H1 (cell line): ENCODE measurements at regions not wholly inside any gene's neighbourhood (a gene's known extent, or its start where the extent isn't known, plus 50 kb on each side); places are given as distances from the start of the nearest gene placed in this dataset.

Experiments
- CBX8 ChIP-seq: fragments of 300-800, 300-1000 bp; sonication (generic); IDR thresholded peaks from 2 replicates; pipeline ENCODE4 v1.7.1; 2016; ENCODE audit warnings: low read depth, low read length, borderline replicate concordance
- NANOG ChIP-seq: IDR thresholded peaks from 2 replicates; pipeline ENCODE4 v1.6.1; 2011; ENCODE audit warnings: low read length, low read depth, mild to moderate bottlenecking, inconsistent platforms; ENCODE audit not compliant: insufficient read depth, poor library complexity, severe bottlenecking
- PHF8 ChIP-seq: fragments of 200-600 bp; sonication (generic); conservative IDR thresholded peaks from 2 replicates; pipeline ENCODE4 v1.7.1; 2012; ENCODE audit warnings: low read depth, mild to moderate bottlenecking, inconsistent platforms, low read length, moderate library complexity
- RFX5 ChIP-seq: IDR thresholded peaks from 2 replicates; pipeline ENCODE4 v1.6.1; 2011; ENCODE audit warnings: low read depth, low read length, improper control_type of control experiment, borderline replicate concordance
- TF ChIP-seq, protein P1 (sequence below), 3 experiments: IDR thresholded peaks; 1 replicate in 2 of 3; 2 replicates in 1 of 3; pipeline versions ENCODE4 v1.5.1 to v1.6.1; 2011; ENCODE audit warnings: low read length in 3 of 3, mild to moderate bottlenecking in 3 of 3, inconsistent platforms in 2 of 3, low read depth in 1 of 3, moderate library complexity in 1 of 3; ENCODE audit not compliant: insufficient read depth in 1 of 3; ENCODE audit errors: control extremely low read depth in 1 of 3

DNA sequence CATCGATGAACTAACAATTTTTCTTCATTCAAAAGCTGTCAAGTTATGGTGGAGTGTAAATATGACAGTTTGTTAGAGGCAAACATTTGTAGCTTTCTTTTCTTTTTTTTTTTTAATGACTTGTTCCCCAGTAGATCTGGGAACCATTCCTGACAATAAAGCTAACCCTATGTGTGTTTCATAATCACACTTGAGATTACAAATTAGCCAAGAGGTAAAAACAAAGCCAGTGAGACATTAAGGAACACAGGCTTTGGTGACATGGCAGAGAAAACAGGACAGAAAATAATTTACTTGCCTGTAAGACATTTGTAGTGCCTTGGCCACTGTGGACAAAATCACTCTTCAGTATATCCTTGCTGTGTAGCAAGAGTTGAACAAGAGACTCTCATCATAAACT is 135.9 kb downstream of the UBE2E3 start (continued):
- TF ChIP-seq, protein P1, sequence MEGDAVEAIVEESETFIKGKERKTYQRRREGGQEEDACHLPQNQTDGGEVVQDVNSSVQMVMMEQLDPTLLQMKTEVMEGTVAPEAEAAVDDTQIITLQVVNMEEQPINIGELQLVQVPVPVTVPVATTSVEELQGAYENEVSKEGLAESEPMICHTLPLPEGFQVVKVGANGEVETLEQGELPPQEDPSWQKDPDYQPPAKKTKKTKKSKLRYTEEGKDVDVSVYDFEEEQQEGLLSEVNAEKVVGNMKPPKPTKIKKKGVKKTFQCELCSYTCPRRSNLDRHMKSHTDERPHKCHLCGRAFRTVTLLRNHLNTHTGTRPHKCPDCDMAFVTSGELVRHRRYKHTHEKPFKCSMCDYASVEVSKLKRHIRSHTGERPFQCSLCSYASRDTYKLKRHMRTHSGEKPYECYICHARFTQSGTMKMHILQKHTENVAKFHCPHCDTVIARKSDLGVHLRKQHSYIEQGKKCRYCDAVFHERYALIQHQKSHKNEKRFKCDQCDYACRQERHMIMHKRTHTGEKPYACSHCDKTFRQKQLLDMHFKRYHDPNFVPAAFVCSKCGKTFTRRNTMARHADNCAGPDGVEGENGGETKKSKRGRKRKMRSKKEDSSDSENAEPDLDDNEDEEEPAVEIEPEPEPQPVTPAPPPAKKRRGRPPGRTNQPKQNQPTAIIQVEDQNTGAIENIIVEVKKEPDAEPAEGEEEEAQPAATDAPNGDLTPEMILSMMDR (IDR thresholded peaks at IDR 0.05; ENCODE audit: control extremely low read depth in 1 of 3, insufficient read depth in 1 of 3, low read depth in 1 of 3, low read length in 3 of 3) = no peak
- no peak for TF ChIP-seq NANOG
- no peak for TF ChIP-seq PHF8
- no peak for TF ChIP-seq RFX5
- TF ChIP-seq CBX8 = no peak
